ENCODE measurements at regions not wholly inside any gene's neighbourhood (a gene's known extent, or its start where the extent isn't known, plus 50 kb on each side); places are given as distances from the start of the nearest gene placed in this dataset.

- TF ChIP-seq CTCF (IDR thresholded peaks at IDR 0.05) (no peak), POLR2A (IDR thresholded peaks at IDR 0.05) (no peak)
Observed at GRCh38 chr15:36335659-36336058, 243.8 kb upstream of the CDIN1 start.

All from esophagus squamous epithelium (tissue), 4 donors.